ENCODE measurements at regions not wholly inside any gene's neighbourhood (a gene's known extent, or its start where the extent isn't known, plus 50 kb on each side); places are given as distances from the start of the nearest gene placed in this dataset.

DNA sequence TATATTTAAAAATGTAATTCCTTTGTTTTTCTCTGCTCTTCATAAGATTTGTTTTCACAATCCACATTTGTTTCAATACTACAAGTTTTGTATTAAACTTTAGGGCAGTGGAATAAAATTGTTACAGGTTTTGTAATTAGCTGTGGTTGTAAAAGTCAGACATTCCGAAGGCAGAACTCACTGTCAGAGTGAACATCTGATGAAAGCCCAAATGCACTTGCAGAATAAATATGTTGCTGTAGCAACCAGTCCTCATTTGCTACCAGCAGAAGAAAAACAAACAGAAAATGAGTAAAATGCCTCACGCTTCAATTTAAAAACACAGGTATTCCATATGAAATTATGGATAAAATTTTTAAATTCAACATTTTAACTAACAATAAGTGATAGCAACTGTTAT, 740.1 kb upstream of the FAM174A start:
- TF ChIP-seq, protein P1, sequence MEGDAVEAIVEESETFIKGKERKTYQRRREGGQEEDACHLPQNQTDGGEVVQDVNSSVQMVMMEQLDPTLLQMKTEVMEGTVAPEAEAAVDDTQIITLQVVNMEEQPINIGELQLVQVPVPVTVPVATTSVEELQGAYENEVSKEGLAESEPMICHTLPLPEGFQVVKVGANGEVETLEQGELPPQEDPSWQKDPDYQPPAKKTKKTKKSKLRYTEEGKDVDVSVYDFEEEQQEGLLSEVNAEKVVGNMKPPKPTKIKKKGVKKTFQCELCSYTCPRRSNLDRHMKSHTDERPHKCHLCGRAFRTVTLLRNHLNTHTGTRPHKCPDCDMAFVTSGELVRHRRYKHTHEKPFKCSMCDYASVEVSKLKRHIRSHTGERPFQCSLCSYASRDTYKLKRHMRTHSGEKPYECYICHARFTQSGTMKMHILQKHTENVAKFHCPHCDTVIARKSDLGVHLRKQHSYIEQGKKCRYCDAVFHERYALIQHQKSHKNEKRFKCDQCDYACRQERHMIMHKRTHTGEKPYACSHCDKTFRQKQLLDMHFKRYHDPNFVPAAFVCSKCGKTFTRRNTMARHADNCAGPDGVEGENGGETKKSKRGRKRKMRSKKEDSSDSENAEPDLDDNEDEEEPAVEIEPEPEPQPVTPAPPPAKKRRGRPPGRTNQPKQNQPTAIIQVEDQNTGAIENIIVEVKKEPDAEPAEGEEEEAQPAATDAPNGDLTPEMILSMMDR (conservative IDR thresholded peaks at IDR 0.05; ENCODE audit: low read depth, low read length): no peak
- TF ChIP-seq EZH2 (IDR thresholded peaks at IDR 0.05; ENCODE audit: low read length, unreplicated experiment) (no peak), EZH2phosphoT487 (IDR thresholded peaks at IDR 0.05; ENCODE audit: borderline replicate concordance, low read length) (no peak)

Measured in PC-3 (cell line).